ENCODE measurements at regions not wholly inside any gene's neighbourhood (a gene's known extent, or its start where the extent isn't known, plus 50 kb on each side); places are given as distances from the start of the nearest gene placed in this dataset.

DNA sequence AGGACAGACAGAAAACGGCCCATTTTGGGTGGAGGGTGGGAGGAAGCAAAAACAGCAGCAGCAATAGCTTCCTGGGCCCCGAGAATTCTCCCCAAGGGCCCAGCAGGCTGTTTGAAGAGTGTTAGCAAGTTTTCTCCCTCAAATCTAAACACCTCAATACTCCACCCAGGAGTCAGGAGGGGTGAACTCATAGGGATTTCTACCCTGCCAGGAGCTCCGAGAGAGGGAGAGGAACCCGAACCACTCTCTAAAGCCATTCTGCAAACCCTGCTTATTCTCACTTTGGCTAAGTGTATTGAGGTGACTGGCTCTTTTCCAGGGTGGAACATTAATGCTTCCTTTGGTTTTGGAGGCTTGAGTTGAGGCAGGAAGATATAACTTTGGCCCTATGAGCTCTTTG is 55.6 kb upstream of the PPM1J start:
- ChIA-PET POLR2A (no interaction called here), CTCF (no interaction called here)
- no peak for ATAC-seq (ENCODE audit: low read depth)
- Mint-ChIP-seq H3K4me3 (no peak overlapping the region), H3K27ac (no peak overlapping the region), H3K36me3 (ENCODE audit: low read depth) (no peaks in the 10 kb centered on the region), H3K27me3 (peaks cover 3% of the 10 kb centered on the region), H3K9me3 (peaks cover 2% of the 10 kb centered on the region), H3K4me1 (peaks cover 2% of the 10 kb centered on the region)
- no peak for TF ChIP-seq CTCF (IDR thresholded peaks at IDR 0.05)
- DNase-seq, result no peak
- intact Hi-C loops (cut with micrococcal nuclease), result no loop called here

- ChIA-PET CTCF (no interaction called here), POLR2A (no interaction called here)
- Mint-ChIP-seq H3K36me3 (ENCODE audit: low read depth) (no peaks in the 10 kb centered on the region), H3K27ac (no peak overlapping the region), H3K27me3 (peaks cover 3% of the 10 kb centered on the region), H3K4me1 (peaks cover 2% of the 10 kb centered on the region), H3K4me3 (no peak overlapping the region), H3K9me3 (peaks cover 2% of the 10 kb centered on the region)
- DNase-seq (no peak), ATAC-seq (ENCODE audit: low read depth) (no peak)
- no peak for TF ChIP-seq CTCF (IDR thresholded peaks at IDR 0.05)
- intact Hi-C loops (cut with micrococcal nuclease), result no loop called here
These were observed 54.5 kb upstream of the PPM1J start for GRCh38 chr1:112769611-112770010.

GRCh38 chr1:112767646-112768045 is 52.5 kb upstream of the PPM1J start:
- no peak for DNase-seq
- ChIA-PET CTCF (no interaction called here), POLR2A (no interaction called here)
- Mint-ChIP-seq H3K27me3 (peaks cover 4% of the 10 kb centered on the region), H3K9me3 (peaks cover 2% of the 10 kb centered on the region), H3K4me1 (peaks cover 2% of the 10 kb centered on the region), H3K4me3 (no peak overlapping the region), H3K36me3 (ENCODE audit: low read depth) (no peaks in the 10 kb centered on the region), H3K27ac (no peak overlapping the region)
- no peak for TF ChIP-seq CTCF (IDR thresholded peaks at IDR 0.05)
- ATAC-seq (ENCODE audit: low read depth), result no peak
- intact Hi-C loops (cut with micrococcal nuclease), result no loop called here

Measured in activated B cell treated with CpG ODN at 0.5 μM for 24 hours (primary cell).